ENCODE measurements at regions not wholly inside any gene's neighbourhood (a gene's known extent, or its start where the extent isn't known, plus 50 kb on each side); places are given as distances from the start of the nearest gene placed in this dataset.

DNA sequence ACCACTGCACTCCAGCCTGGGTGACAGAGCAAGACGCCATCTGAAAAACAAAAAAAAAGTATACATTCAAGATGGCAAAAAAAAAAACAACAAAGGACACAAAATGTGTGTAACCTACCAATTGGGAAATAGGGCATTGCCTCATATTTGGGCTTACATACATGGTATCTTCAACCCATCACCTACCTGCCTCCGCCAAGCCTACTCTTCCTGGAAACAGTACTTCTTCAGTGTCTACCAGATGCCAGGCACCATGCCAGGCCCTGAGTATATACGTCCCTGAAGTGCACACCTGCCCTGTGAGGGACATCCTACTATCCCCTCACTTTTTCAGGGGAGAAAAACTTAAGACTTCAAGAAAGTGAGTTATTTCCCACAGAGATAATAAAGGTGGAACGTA is 160.2 kb downstream of the TOMM20 start:
- no peaks in the 10 kb centered on the region for H3K27me3 ChIP-seq (ENCODE audit: low read depth)
- no peaks in the 10 kb centered on the region for H3K9me3 ChIP-seq
- ATAC-seq: no peak
- no peak for DNase-seq
- no peak overlapping the region for H3K4me3 ChIP-seq
- TF ChIP-seq, protein P1, sequence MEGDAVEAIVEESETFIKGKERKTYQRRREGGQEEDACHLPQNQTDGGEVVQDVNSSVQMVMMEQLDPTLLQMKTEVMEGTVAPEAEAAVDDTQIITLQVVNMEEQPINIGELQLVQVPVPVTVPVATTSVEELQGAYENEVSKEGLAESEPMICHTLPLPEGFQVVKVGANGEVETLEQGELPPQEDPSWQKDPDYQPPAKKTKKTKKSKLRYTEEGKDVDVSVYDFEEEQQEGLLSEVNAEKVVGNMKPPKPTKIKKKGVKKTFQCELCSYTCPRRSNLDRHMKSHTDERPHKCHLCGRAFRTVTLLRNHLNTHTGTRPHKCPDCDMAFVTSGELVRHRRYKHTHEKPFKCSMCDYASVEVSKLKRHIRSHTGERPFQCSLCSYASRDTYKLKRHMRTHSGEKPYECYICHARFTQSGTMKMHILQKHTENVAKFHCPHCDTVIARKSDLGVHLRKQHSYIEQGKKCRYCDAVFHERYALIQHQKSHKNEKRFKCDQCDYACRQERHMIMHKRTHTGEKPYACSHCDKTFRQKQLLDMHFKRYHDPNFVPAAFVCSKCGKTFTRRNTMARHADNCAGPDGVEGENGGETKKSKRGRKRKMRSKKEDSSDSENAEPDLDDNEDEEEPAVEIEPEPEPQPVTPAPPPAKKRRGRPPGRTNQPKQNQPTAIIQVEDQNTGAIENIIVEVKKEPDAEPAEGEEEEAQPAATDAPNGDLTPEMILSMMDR (IDR thresholded peaks at IDR 0.05): no peak
- peak overlapping the region; percentile 84 for H3K27ac ChIP-seq
- peaks cover 62% of the 10 kb centered on the region for H3K4me1 ChIP-seq
- H3K36me3 ChIP-seq: no peaks in the 10 kb centered on the region
- intact Hi-C loops (cut with DNase I): no loop called here

GRCh38 chr1:234967121-234967520 is 161.5 kb downstream of the TOMM20 start:
- TF ChIP-seq, protein P1 (IDR thresholded peaks at IDR 0.05): no peak
- peaks cover 72% of the 10 kb centered on the region for H3K4me1 ChIP-seq
- ATAC-seq (no peak), DNase-seq (no peak)
- no peak overlapping the region for H3K27ac ChIP-seq
- intact Hi-C loops (cut with DNase I): no loop called here
- no peaks in the 10 kb centered on the region for H3K9me3 ChIP-seq
- H3K4me3 ChIP-seq: no peak overlapping the region
- H3K36me3 ChIP-seq: no peaks in the 10 kb centered on the region
- H3K27me3 ChIP-seq (ENCODE audit: low read depth): no peaks in the 10 kb centered on the region

DNA sequence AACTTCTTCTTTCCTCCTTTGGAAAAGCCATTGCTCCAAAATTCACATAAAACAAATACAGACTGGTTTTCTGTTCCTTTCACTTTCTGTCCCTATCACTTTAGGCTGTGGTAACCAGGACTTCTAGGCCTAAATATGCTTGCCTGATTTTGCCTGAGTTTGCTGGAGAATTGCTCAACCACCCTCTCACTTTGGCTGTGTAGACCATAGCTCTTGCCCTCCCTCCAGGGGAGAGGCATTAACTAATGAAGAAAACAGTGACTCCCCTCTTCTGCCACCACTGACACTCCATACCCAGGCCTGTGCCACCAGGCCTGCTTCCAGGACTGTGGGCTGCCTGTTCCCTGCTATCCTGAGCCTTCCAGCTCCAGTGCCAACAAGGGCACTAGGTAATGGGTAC is 163.5 kb downstream of the TOMM20 start:
- Histone ChIP-seq H3K27ac (peak overlapping the region; percentile 86), H3K36me3 (no peaks in the 10 kb centered on the region), H3K4me1 (peaks cover 72% of the 10 kb centered on the region), H3K4me3 (no peak overlapping the region), H3K27me3 (ENCODE audit: low read depth) (no peaks in the 10 kb centered on the region), H3K9me3 (no peaks in the 10 kb centered on the region)
- DNase-seq (no peak), ATAC-seq (no peak)
- TF ChIP-seq, protein P1 (IDR thresholded peaks at IDR 0.05): no peak
- intact Hi-C loops (cut with DNase I): no loop called here

DNA sequence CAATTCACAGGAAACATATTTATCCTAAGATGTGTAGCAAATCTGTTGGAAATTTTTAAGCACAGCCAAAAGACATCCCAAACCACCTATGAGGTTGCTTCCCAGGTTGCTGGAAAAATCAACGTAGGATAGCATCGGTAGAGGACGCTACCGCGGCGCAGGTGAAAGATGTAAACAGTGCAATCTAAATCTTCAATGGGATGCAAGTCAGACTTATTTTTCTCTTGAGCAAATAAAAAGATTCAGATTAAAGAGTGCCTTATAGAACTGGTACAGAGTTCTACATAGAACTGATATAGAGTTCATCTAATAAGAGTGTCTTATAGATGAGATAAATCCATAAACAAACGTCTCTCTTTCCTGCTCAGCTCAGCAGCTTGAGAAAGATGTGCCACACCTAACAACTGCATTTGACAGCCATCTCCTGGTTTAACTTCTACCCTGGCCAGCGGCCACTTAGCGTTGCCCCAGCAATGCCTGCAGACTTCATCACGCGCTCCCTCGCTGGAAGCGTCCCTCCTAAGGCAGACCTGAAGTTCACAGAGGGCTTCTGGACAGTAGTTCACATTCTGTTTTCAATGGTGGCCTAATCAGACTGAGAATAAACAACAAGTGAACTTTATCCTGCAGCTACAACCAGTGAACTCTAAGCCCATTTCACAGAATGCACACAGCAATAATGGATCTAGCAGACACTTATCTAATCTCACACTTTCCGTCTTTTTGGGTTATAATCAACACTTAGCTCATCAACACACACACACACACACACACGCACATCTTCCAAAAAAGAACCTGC is 164.5 kb downstream of the TOMM20 start:
- Histone ChIP-seq H3K4me3 (no peak overlapping the region), H3K4me1 (peaks cover 74% of the 10 kb centered on the region)

DNA sequence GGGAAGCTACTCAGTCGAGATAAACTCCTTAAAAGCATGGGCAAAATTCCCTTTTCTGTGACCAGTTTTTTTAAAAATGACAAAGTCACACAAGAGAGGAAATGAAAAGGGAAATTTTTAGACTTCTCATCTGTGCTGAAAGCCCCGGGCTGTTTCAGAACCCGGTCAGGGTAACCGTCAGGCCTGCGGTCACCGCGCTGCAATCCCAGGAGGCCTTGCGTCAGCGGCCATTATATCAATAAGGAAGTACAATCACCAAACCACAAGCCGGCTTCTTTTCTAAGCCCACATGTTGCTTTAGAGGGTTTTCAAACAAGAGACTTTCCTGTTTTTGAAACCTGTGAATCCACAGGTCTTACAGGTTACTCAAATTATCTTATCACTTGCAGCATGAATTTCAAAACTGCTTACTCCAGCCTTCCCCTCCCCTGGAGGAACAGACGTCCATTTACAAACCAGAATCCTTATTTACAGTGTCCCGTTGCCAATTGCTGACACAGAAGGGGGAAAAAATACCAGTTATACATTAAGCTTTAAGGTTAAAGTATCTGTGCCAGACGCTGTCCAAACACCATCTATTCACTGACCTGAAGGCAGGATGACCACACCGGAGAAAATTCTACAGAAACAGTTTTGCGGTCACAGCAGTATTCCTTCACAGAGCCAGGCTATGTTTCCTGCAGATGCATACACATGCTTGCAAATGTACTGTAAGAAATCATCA is 165.3 kb downstream of the TOMM20 start:
- no peaks in the 10 kb centered on the region for H3K27me3 ChIP-seq (ENCODE audit: low read depth)
- TF ChIP-seq, protein P1 (IDR thresholded peaks at IDR 0.05): no peak
- H3K27ac ChIP-seq: peak overlapping the region; percentile 86
- no peak overlapping the region for H3K4me3 ChIP-seq
- ATAC-seq (peak; percentile 76 to 83), DNase-seq (peak; percentile 95)
- intact Hi-C loops (cut with DNase I): no loop called here
- peaks cover 73% of the 10 kb centered on the region for H3K4me1 ChIP-seq
- H3K9me3 ChIP-seq: no peaks in the 10 kb centered on the region
- no peaks in the 10 kb centered on the region for H3K36me3 ChIP-seq

More for the DNA sequence above, 164.5 kb downstream of the TOMM20 start:
- ATAC-seq (no peak), DNase-seq (no peak)
- Histone ChIP-seq H3K27ac (peak overlapping the region; percentile 86), H3K9me3 (no peaks in the 10 kb centered on the region), H3K27me3 (ENCODE audit: low read depth) (no peaks in the 10 kb centered on the region), H3K36me3 (no peaks in the 10 kb centered on the region)
- TF ChIP-seq, protein P1 (IDR thresholded peaks at IDR 0.05): no peak
- intact Hi-C loops (cut with DNase I): no loop called here
